Type B pancreatic cell (in vitro differentiated cells): ENCODE measurements at regions not wholly inside any gene's neighbourhood (a gene's known extent, or its start where the extent isn't known, plus 50 kb on each side); places are given as distances from the start of the nearest gene placed in this dataset.

Source experiments
- DNase-seq: peaks from one replicate; pipeline ENCODE4 v3.0.0; 2021; ENCODE audit warnings: mixed read lengths; ENCODE audit not compliant: unreplicated experiment; ENCODE audit errors: extremely low spot score
- H3K27ac Mint-ChIP-seq: 2 replicates; pipeline ENCODE4 v1.8.0; 2021; ENCODE audit warnings: mild to moderate bottlenecking, mixed read lengths
- H3K27me3 Mint-ChIP-seq: 2 replicates; pipeline ENCODE4 v1.8.0; 2021; ENCODE audit warnings: mixed read lengths
- H3K36me3 Mint-ChIP-seq: 2 replicates; pipeline ENCODE4 v1.8.0; 2021; ENCODE audit warnings: mixed read lengths
- H3K4me1 Mint-ChIP-seq: one replicate; pipeline ENCODE4 v1.8.0; 2021; ENCODE audit warnings: mixed read lengths; ENCODE audit not compliant: unreplicated experiment
- H3K4me3 Mint-ChIP-seq: 2 replicates; pipeline ENCODE4 v1.8.0; 2021; ENCODE audit warnings: mild to moderate bottlenecking, mixed read lengths
- H3K9me3 Mint-ChIP-seq: 2 replicates; pipeline ENCODE4 v1.8.0; 2021; ENCODE audit warnings: mixed read lengths
- TF ChIP-seq, protein P1 (sequence below): fragments of 200-600 bp; sonication (generic); conservative IDR thresholded peaks from 2 replicates; pipeline ENCODE4 v1.5.0; 2021; ENCODE audit warnings: antibody characterized with exemption, mild to moderate bottlenecking

DNA sequence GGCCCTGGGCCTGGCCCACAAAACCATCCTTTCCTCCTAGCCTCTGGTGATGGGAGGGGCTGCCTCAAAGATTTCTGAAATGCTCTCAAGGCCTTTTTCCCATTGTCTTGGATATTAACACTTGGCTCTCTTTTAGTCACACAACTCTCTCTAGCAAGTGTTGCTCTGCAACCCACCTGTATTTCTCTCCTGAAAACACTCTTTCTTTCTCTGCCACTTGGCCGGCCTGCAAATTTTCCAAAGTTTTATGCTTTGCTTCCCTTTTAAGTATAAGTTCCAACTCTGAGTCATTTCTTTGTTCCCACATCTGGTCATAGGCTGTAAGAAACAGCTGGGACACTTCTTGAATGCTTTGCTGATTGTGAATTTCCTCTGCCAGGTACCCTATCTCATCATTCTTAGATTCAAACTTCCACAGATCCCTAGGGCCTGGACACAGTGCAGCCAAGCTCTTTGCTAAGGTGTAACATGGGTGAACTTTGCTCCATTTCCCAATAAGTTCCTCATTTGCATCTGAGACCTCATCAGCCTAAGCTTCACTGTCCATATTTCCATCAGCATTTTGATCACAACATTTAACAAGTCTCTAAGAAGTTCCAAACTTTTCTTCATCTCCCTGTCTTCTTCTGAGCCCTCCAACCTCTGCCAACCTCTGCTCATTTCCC is 93.8 kb downstream of the TRIM29 start:
- TF ChIP-seq, protein P1, sequence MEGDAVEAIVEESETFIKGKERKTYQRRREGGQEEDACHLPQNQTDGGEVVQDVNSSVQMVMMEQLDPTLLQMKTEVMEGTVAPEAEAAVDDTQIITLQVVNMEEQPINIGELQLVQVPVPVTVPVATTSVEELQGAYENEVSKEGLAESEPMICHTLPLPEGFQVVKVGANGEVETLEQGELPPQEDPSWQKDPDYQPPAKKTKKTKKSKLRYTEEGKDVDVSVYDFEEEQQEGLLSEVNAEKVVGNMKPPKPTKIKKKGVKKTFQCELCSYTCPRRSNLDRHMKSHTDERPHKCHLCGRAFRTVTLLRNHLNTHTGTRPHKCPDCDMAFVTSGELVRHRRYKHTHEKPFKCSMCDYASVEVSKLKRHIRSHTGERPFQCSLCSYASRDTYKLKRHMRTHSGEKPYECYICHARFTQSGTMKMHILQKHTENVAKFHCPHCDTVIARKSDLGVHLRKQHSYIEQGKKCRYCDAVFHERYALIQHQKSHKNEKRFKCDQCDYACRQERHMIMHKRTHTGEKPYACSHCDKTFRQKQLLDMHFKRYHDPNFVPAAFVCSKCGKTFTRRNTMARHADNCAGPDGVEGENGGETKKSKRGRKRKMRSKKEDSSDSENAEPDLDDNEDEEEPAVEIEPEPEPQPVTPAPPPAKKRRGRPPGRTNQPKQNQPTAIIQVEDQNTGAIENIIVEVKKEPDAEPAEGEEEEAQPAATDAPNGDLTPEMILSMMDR: no peak
- Mint-ChIP-seq H3K4me1 (no peaks in the 10 kb centered on the region), H3K27ac (no peak overlapping the region), H3K4me3 (no peak overlapping the region), H3K27me3 (no peaks in the 10 kb centered on the region), H3K36me3 (peaks cover 5% of the 10 kb centered on the region), H3K9me3 (peaks cover 27% of the 10 kb centered on the region)
- DNase-seq: no peak

DNA sequence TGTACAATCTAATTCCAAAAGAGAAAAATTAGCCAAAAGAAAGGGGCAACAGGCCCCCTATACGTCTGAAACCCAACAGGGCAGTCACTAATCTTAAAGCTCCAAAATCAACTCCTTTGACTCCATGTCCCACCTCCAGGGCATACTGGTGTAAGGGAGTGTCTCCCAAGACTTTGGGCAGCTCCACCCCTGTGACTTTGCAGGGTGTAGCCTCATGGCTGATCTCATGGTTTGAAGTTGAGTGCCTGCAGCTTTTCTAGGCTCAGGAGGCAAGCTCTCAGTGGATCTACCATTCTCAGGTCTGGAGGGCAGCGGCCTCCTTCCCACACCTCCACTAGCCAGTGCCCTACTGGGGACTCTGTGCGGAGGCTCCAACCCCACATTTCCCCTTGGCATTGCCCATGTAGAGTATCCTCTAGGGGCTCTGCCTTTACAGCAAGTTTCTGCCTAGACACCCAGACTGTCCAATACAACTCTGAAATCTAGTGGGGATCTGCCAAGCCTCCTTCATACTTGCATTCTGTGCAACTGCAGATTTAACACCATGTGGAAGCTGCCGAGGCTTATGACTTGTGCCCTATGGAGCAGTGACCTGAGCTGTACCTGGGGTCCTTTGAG is 94.5 kb downstream of the TRIM29 start:
- H3K36me3 Mint-ChIP-seq: peaks cover 5% of the 10 kb centered on the region
- H3K27ac Mint-ChIP-seq: no peak overlapping the region
- DNase-seq: peak; percentile 44
- H3K27me3 Mint-ChIP-seq: no peaks in the 10 kb centered on the region
- TF ChIP-seq, protein P1: no peak
- peaks cover 34% of the 10 kb centered on the region for H3K9me3 Mint-ChIP-seq
- H3K4me3 Mint-ChIP-seq: no peak overlapping the region
- H3K4me1 Mint-ChIP-seq: no peaks in the 10 kb centered on the region

DNA sequence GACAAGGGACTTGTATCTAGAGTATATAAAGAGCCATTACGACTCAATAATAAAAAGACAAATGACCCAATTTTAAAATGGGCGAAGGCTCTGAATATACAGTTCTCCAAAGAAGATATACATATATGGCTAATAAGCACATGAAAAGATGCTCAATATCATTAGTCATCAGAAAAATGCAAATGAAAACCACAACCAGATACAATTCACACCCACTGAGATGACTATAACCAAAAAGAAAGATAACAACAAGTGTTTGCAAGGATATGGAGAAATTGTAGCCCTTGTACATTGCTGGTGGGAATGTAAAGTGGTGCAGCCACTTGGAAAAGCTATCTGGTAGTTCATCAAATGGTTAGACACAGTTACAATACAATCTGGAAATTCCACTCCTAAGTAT is 96.3 kb downstream of the TRIM29 start:
- Mint-ChIP-seq H3K27me3 (no peaks in the 10 kb centered on the region), H3K4me1 (no peaks in the 10 kb centered on the region), H3K27ac (no peak overlapping the region), H3K9me3 (peaks cover 37% of the 10 kb centered on the region), H3K4me3 (no peak overlapping the region), H3K36me3 (peaks cover 5% of the 10 kb centered on the region)
- TF ChIP-seq, protein P1: no peak
- no peak for DNase-seq

DNA sequence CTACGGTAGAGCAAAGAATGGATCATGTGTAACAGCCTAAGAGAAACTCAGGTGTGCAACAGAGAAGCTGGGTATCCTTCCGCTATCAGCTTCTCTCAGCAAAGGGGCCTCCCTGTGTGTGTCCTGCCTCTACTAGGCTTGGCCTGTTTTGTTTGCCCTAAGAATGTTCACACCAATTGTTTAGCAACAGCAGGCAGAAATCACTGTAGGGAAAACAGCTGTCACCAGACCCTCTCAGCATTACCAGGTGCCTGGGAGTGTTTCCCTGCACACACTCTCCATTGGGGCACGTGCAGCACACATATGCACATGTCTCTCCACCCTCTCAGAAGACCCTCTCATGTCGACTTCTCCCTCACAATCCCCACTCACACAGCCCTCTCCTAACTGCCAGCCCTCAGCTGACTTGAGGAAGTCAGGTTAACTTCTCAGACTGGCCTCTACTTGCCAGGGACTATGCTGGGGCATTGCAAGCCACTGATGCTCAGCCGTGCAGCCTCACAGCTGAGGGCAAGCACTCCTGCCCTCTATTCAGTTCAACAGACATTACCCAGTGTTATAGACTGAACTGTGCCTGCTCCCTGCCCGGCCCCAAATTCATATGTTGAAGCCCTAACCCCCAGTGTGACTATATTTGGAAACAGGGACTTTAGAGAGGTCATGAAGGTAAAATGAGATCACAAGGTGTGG is 97.6 kb downstream of the TRIM29 start:
- no peaks in the 10 kb centered on the region for H3K4me1 Mint-ChIP-seq
- H3K27ac Mint-ChIP-seq: no peak overlapping the region
- H3K4me3 Mint-ChIP-seq: no peak overlapping the region
- H3K36me3 Mint-ChIP-seq: no peaks in the 10 kb centered on the region
- DNase-seq: no peak
- H3K27me3 Mint-ChIP-seq: no peaks in the 10 kb centered on the region
- peaks cover 39% of the 10 kb centered on the region for H3K9me3 Mint-ChIP-seq
- TF ChIP-seq, protein P1: no peak

DNA sequence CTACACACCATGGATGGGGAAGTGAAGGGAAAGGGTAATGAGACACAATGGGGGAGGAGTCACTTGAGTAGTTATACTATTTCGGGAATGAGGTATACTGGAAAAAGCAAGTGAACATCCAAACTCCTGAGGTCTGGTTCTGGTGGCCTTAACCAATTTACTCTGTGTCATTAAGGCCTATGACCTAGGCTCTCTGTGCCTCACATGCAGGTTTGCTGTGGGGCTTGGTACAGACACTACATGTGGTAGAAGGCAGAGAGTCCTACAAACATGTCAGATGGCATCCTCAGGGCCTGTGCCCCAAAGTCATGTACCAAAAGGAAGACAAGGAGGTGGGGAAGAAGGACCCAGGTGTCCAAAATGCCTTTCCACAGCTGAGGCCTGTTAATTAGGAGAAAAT is 98.9 kb downstream of the TRIM29 start:
- Mint-ChIP-seq H3K9me3 (peaks cover 32% of the 10 kb centered on the region), H3K4me1 (no peaks in the 10 kb centered on the region), H3K27ac (no peak overlapping the region), H3K36me3 (no peaks in the 10 kb centered on the region), H3K4me3 (no peak overlapping the region), H3K27me3 (no peaks in the 10 kb centered on the region)
- no peak for DNase-seq
- TF ChIP-seq, protein P1: no peak
